Ureter (tissue), 1 donor: ENCODE measurements at regions not wholly inside any gene's neighbourhood (a gene's known extent, or its start where the extent isn't known, plus 50 kb on each side); places are given as distances from the start of the nearest gene placed in this dataset.

Experiments used
- DNase-seq: peaks from one replicate; pipeline ENCODE4 v3.0.0-alpha.2; 2020; ENCODE audit warnings: low spot score
- donor health status: DM: yes; HTN: yes; CAD: no.

- DNase-seq, result no peak
Observed at GRCh38 chr7:18408461-18408860, 87.1 kb upstream of the HDAC9 start.

GRCh38 chr7:18408868-18409267 is 86.7 kb upstream of the HDAC9 start:
- no peak for DNase-seq

DNA sequence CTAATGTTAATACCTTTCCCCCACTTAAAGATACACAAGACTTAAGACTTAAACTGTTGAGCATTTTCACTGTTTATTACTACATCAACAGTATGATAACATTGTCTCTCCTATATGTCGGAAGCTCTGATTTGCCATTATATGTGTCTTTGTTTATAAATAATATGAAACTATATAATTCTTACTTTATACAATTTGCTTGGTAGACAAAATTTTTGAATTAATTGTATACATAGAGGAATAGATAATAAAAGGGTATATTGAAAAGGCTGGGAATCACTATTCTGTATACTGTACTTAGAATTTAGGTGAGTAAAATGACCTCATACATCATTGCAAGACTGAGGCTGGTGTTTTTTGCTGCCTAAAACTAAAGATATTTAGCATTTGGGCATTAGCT is 82.1 kb upstream of the HDAC9 start:
- no peak for DNase-seq

DNA sequence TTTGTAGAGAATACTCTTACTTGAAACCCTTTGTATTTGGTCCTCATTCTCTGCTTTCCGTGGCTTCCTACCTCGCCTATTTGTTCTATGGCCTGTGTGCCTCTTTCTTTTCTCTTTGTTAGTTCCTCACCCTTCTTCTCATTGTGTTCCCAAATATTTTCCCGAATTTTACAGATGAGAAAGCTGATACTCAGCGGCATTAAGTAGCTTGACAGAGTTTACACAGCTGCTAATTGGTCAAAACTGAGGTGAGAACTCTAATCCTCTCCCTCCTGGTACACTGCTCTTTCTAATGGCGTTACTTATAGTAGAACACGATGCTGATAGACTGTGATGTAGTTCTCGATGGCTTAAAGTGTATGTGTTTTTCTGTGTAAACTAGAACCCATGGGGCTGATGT is 80.7 kb upstream of the HDAC9 start:
- DNase-seq, result no peak

DNA sequence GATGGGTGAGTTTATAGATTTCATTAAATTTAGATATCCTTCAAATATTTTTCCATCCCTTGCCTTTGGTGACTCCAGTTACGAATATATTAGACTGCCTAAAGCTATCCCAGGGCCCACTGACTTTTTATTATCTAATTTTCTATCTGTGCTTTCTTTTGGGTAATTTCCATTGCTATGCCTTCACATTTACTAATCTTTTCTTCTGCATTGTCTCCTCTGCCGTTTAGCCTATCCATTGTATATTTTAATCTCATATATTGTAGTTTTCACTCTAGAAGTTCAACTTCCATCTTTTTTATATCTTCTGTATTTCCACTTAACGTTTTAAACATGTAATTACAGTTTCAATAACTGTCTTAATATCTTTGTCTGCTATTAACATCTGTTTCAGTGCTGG is 78.6 kb upstream of the HDAC9 start:
- no peak for DNase-seq

DNA sequence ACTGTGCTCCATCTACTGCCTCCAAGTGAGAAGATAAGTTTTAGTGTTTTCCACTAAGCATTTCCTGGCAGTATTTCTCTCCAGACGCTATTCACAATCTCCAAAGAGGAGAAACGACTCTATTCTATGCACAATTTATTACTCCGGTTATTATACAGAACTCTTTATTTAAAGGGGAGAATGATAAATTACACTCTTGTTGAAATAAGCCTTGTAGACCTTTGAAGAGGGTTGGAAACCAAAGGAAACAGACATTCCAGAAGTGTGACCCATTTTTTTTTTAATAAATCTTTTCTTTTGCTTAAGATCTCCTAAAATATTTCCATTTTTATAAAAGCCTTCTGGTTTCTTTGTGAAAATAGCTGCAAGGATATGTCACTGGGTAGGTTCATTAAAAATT is 76.1 kb upstream of the HDAC9 start:
- no peak for DNase-seq

- no peak for DNase-seq
Observed at GRCh38 chr7:18420108-18420507, 75.4 kb upstream of the HDAC9 start.

GRCh38 chr7:18420748-18421147 is 74.8 kb upstream of the HDAC9 start:
- no peak for DNase-seq

DNA sequence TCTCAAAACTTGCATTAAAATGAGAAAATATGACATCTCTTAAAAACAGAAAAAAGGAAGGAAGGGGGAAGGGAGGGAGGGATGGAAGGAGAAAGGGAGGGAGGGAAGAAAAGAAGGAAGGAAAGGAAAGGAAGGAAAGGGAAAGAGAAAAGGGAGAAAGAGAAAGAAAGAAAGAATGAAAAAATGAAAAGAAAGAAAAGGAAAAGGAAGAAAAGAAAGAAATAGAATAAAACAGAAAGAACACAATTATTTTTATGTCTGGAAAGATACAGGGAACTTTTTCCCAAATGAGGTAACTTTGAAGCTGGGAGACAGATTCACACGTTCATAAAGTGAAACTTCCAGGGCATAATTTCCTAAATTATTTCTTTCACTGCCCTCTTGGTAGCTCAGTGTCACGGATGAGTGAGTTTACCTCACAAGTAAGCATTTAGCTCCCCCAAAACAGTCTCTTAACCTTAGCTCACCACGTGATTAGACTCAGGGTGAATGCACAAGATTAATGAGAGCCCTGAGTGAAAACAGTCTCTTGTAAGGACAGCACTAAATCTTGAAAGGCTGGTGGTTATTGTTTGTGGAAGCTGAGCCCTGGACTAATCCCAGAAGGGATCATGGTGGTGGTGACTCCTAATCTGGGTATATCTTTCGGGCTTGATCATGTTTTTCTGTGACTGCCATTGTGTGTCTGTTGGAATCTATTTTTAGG is 74.1 kb upstream of the HDAC9 start:
- DNase-seq, result no peak

DNA sequence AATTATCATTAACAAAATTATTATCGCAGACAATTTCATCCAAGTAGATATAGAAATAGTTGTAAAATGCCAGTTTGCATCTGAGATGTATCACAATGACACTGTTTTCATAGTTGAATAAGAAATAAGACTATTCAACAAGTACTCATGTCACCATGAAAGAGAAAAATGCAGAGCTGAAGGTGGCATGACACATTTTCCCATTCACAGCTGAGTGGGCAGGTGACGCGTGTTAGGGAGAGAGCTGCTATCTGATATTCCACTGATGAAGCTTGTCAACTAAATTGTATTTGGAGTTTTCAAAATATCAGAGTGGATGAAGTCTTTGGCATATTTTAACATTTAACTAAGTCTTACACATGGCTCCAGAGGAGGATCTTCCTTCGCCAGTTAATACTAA is 70.3 kb upstream of the HDAC9 start:
- no peak for DNase-seq

- DNase-seq, result no peak
Observed at GRCh38 chr7:18425838-18426445, 69.6 kb upstream of the HDAC9 start.

GRCh38 chr7:18426564-18427226 is 68.9 kb upstream of the HDAC9 start:
- no peak for DNase-seq

DNA sequence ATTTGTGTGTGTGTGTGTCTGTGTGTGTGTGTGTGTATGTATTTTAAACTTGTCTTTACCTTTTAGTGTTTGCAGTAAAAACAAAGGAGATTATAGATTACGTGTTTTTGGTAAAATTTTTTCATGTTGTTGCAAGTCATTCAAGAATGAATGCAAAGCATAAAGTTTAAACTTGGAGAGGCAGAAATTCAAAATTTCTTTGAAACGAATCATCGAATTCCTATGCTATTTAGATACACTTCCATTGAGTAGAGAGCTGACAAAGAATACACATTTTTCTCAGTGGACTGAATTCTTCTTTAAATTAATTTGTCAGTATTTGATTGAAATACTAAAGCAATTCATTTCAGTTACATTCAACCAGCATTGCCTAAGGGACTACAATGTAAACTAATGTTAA is 66.0 kb upstream of the HDAC9 start:
- DNase-seq, result no peak

GRCh38 chr7:18430810-18431209 is 64.7 kb upstream of the HDAC9 start:
- no peak for DNase-seq

DNA sequence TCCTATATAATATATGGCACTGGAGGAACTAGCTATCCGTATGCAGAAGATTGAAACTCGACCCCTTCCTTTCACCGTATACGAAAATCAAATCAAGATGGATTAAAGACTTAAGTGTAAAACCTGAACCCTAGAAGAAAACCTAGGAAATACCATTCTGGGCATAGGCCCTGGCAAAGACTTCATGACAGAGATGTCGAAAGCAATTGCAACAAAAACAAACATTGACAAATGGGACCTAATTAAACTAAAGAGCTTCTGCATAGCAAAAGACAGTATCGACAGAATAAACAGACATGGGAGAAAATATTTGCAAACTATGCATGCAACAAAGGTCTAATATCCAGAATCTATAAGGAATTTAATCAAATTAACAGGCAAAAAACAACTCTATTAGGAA is 61.4 kb upstream of the HDAC9 start:
- DNase-seq, result no peak

GRCh38 chr7:18437101-18437500 is 58.4 kb upstream of the HDAC9 start:
- DNase-seq, result no peak

DNA sequence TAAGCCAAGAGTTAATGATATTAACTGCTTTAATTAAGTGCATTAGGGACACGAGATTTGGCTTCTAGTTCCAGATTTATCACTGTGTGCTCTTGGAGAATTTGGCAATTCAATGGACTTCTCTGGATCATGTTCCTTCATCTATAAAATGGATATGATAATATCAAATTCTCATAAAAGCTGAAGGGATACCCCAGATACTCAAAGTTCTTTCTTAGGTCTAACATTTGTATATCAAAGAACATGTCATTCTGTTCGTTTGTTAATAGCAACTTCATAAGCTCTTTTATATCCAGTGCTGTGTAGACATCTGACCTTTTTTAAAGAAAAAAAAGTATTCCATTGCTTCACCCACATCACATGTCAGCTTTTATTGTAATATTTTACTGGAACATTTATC is 54.6 kb upstream of the HDAC9 start:
- DNase-seq, result no peak

- no peak for DNase-seq
Observed at GRCh38 chr7:18444826-18445225, 50.7 kb upstream of the HDAC9 start.

GRCh38 chr7:18445483-18445882 is 50.1 kb upstream of the HDAC9 start:
- no peak for DNase-seq
